ENCODE measurements at regions not wholly inside any gene's neighbourhood (a gene's known extent, or its start where the extent isn't known, plus 50 kb on each side); places are given as distances from the start of the nearest gene placed in this dataset.

- CTCF ChIA-PET, result no interaction called here
- POLR2A ChIA-PET, result no interaction called here
- Histone ChIP-seq H3K79me2 (ENCODE audit: control insufficient read depth, insufficient read depth, low read length) (no peaks in the 10 kb centered on the region), H3K27ac (ENCODE audit: control insufficient read depth, insufficient read depth) (no peak overlapping the region), H3K9ac (ENCODE audit: control insufficient read depth, insufficient read depth, low read length) (no peak overlapping the region), H3K9me3 (replicated peaks; ENCODE audit: control insufficient read depth, insufficient read depth, low read length) (no peaks in the 10 kb centered on the region), H3K36me3 (ENCODE audit: control insufficient read depth in 2 of 2, insufficient read depth in 2 of 2, low read length in 1 of 2) (no peaks in the 10 kb centered on the region), H2AFZ (ENCODE audit: control insufficient read depth, low read depth, low read length) (no peak overlapping the region), H3K4me3 (no peak overlapping the region), H3K4me1 (ENCODE audit: control insufficient read depth, insufficient read depth, low read length) (no peaks in the 10 kb centered on the region), H4K20me1 (ENCODE audit: control insufficient read depth, insufficient read depth) (no peaks in the 10 kb centered on the region), H3K27me3 (replicated peaks in 1 of 2; ENCODE audit: control insufficient read depth in 2 of 2, insufficient read depth in 2 of 2, low read length in 1 of 2) (no peaks in the 10 kb centered on the region), H3K4me2 (ENCODE audit: control insufficient read depth, insufficient read depth) (no peak overlapping the region)
- SMC1A ChIA-PET (ENCODE audit: uncharacterized antibody, unreplicated experiment), result no interaction called here
- ATAC-seq, result no peak
- TF ChIP-seq CHD2 (IDR thresholded peaks at IDR 0.05; ENCODE audit: borderline replicate concordance, low read depth, low read length) (no peak), BRCA1 (IDR thresholded peaks at IDR 0.05; ENCODE audit: low read depth, low read length) (no peak), SPI1 (IDR thresholded peaks at IDR 0.05; ENCODE audit: borderline replicate concordance, insufficient read depth, low read depth, low read length) (no peak), POLR2AphosphoS5 (IDR thresholded peaks at IDR 0.05; ENCODE audit: low read length) (no peak), MAX (IDR thresholded peaks at IDR 0.05; ENCODE audit: low read depth, low read length) (no peak), JUND (IDR thresholded peaks at IDR 0.05; ENCODE audit: low read depth, low read length) (no peak), IRF5 (IDR thresholded peaks at IDR 0.05; ENCODE audit: borderline replicate concordance) (no peak), BCL11A (IDR thresholded peaks at IDR 0.05; ENCODE audit: low read depth, low read length) (no peak)
- intact Hi-C loops (cut with micrococcal nuclease; ENCODE audit: unreplicated experiment), result no loop called here
- RAD21 ChIA-PET (ENCODE audit: unreplicated experiment), result no interaction called here
- in situ Hi-C loops (cut with MboI), result no loop called here
- 22% methylated on average over 3 of the region's 3 CpGs for WGBS (ENCODE audit: insufficient coverage, insufficient replicate concordance, low lambda C conversion rate, missing lambda C conversion rate)
- no peak for FAIRE-seq
- no TSS peak for BruUV-seq (replicated peaks)
- DNase-seq (ENCODE audit: low read depth, low spot score), result no peak
These were observed 91.5 kb upstream of the UNC5C start for GRCh38 chr4:95640311-95640710.

All from GM12878 (cell line).